HCT116 (cell line): ENCODE measurements at regions not wholly inside any gene's neighbourhood (a gene's known extent, or its start where the extent isn't known, plus 50 kb on each side); places are given as distances from the start of the nearest gene placed in this dataset.

Source experiments
- ATAC-seq: fragments of 200-7000 bp; cut with Tn5 transposase; 2 replicates; pipeline ENCODE4 v1.9.1; 2020; ENCODE audit warnings: mild to moderate bottlenecking, moderate library complexity
- BruUV-seq: library from RNA; stranded (reverse); fragments of 400-500 nt; replicated peaks from 2 replicates; lab custom pipeline; 2021; lab: Mats Ljungman, UMichigan
- CTCF ChIA-PET: fragments of 300-600 bp; sonication (Branson Sonifier 250); formaldehyde crosslinking; loops from one replicate; lab custom pipeline; 2021; ENCODE audit warnings: antibody characterized with exemption; lab: Charles Lee
- POLR2A ChIA-PET: fragments of 300-600, 350-600 bp; sonication (Branson Sonifier 250); formaldehyde crosslinking; loops from one replicate; lab custom pipeline; 2021; ENCODE audit warnings: antibody characterized with exemption; lab: Charles Lee
- RAD21 ChIA-PET, 2 experiments: fragments of 300-600 bp; sonication (Branson Sonifier 250); formaldehyde crosslinking; loops; one replicate each; lab custom pipeline; 2023; ENCODE audit warnings: low total read pairs in 2 of 2; ENCODE audit not compliant: uncharacterized antibody in 2 of 2, unreplicated experiment in 2 of 2, low non-redundant PET in 1 of 2; lab: Charles Lee
- DNase-seq: peaks from one replicate; pipeline ENCODE4 v3.0.0-alpha.2; 2010; ENCODE audit warnings: low read depth, low spot score
- H2AFZ ChIP-seq: fragments of 200-600 bp; shearing (Covaris generic), sonication (generic); 2 replicates; pipeline ENCODE4 v1.6.1; 2017; ENCODE audit warnings: low read depth, mixed run types, mixed read lengths, antibody characterized with exemption, low read length; ENCODE audit not compliant: poor library complexity, severe bottlenecking
- H3K27ac ChIP-seq: 2 replicates; pipeline ENCODE4 v1.5.1; 2012; ENCODE audit warnings: low read depth, low read length
- H3K27me3 ChIP-seq: fragments of 200-600 bp; sonication (generic); 2 replicates; pipeline ENCODE4 v1.6.1; 2016; ENCODE audit warnings: mixed run types, low read length, mixed read lengths; ENCODE audit not compliant: insufficient read depth
- H3K36me3 ChIP-seq, 2 experiments: fragments of 200-500 bp in 1 of 2; fragments of 200-600 bp in 1 of 2; sonication (Bioruptor generic) in 1 of 2; sonication (generic) in 1 of 2; 2 replicates each; pipeline versions ENCODE4 v1.5.1 to v1.6.1; 2014 to 2016; ENCODE audit warnings: low read length in 2 of 2, inconsistent platforms in 1 of 2, mixed read lengths in 1 of 2, mixed run types in 1 of 2; ENCODE audit not compliant: insufficient read depth in 2 of 2, control insufficient read depth in 1 of 2
- H3K4me1 ChIP-seq, 2 experiments: fragments of 200-600 bp in 1 of 2; sonication (generic) in 1 of 2; 2 replicates each; pipeline versions ENCODE4 v1.5.1 to v1.6.1; 2012 to 2017; ENCODE audit warnings: low read length in 2 of 2, inconsistent platforms in 1 of 2, mild to moderate bottlenecking in 1 of 2, mixed read lengths in 1 of 2, mixed run types in 1 of 2, moderate library complexity in 1 of 2; ENCODE audit not compliant: insufficient read depth in 2 of 2, control insufficient read depth in 1 of 2
- H3K4me2 ChIP-seq: fragments of 200-600 bp; sonication (generic); 2 replicates; pipeline ENCODE4 v1.6.1; 2017; ENCODE audit warnings: mixed run types, low read length, mixed read lengths
- H3K4me3 ChIP-seq, 2 experiments: fragments of 200-600 bp in 1 of 2; sonication (generic) in 1 of 2; replicated peaks in 1 of 2; 2 replicates each; pipeline ENCODE4 v1.5.1; 2011 to 2016; ENCODE audit warnings: low read length in 2 of 2, control low read depth in 1 of 2, low read depth in 1 of 2, mild to moderate bottlenecking in 1 of 2, mixed read lengths in 1 of 2, mixed run types in 1 of 2
- H3K79me2 ChIP-seq: fragments of 200-600 bp; sonication (generic); 2 replicates; pipeline ENCODE4 v1.6.1; 2017; ENCODE audit warnings: mild to moderate bottlenecking, mixed run types, low read length, moderate library complexity, mixed read lengths; ENCODE audit not compliant: insufficient read depth
- H3K9ac ChIP-seq: fragments of 200-600 bp; sonication (generic); 2 replicates; pipeline ENCODE4 v1.6.1; 2016; ENCODE audit warnings: low read length, mixed read lengths
- H3K9me2 ChIP-seq: fragments of 200-600 bp; sonication (generic), shearing (Covaris generic); 2 replicates; pipeline ENCODE4 v1.6.1; 2017; ENCODE audit warnings: mixed run types, mild to moderate bottlenecking, moderate library complexity; ENCODE audit not compliant: insufficient read depth
- H3K9me3 ChIP-seq, 2 experiments: fragments of 200-500 bp in 1 of 2; fragments of 200-600 bp in 1 of 2; sonication (Bioruptor generic) in 1 of 2; sonication (generic) in 1 of 2; 2 replicates each; pipeline ENCODE4 v1.6.1; 2014 to 2017; ENCODE audit warnings: low read length in 2 of 2, mixed read lengths in 2 of 2, inconsistent platforms in 1 of 2, low read depth in 1 of 2, mild to moderate bottlenecking in 1 of 2, mixed run types in 1 of 2, moderate library complexity in 1 of 2; ENCODE audit not compliant: control insufficient read depth in 1 of 2, insufficient read depth in 1 of 2
- H4K20me1 ChIP-seq: fragments of 200-600 bp; sonication (generic), shearing (Covaris generic); 2 replicates; pipeline ENCODE4 v1.6.1; 2017; ENCODE audit warnings: mixed run types, mild to moderate bottlenecking, moderate library complexity; ENCODE audit not compliant: insufficient read depth
- CBX3 ChIP-seq: IDR thresholded peaks from 2 replicates; pipeline ENCODE4 v1.6.1; 2012; ENCODE audit warnings: low read depth
- CEBPB ChIP-seq: IDR thresholded peaks from 2 replicates; pipeline ENCODE4 v1.6.1; 2012; ENCODE audit warnings: low read depth
- EGR1 ChIP-seq: IDR thresholded peaks from 2 replicates; pipeline ENCODE4 v1.6.1; 2012; ENCODE audit warnings: low read depth
- ELF1 ChIP-seq: IDR thresholded peaks from 2 replicates; pipeline ENCODE4 v1.6.1; 2012; ENCODE audit warnings: low read depth, borderline replicate concordance
- EZH2 ChIP-seq: fragments of 200-600 bp; sonication (generic); IDR thresholded peaks from 2 replicates; pipeline ENCODE4 v1.6.1; 2017; ENCODE audit warnings: antibody characterized with exemption, mixed run types
- EZH2phosphoT487 ChIP-seq: fragments of 200-600 bp; IDR thresholded peaks from 2 replicates; pipeline ENCODE4 v1.6.1; 2018; ENCODE audit warnings: antibody characterized with exemption, borderline replicate concordance
- JUND ChIP-seq: IDR thresholded peaks from 2 replicates; pipeline ENCODE4 v1.6.1; 2012
- POLR2AphosphoS5 ChIP-seq: IDR thresholded peaks from 2 replicates; pipeline ENCODE4 v1.6.1; 2011; ENCODE audit warnings: mild to moderate bottlenecking, low read depth, low read length, moderate library complexity
- RAD21 ChIP-seq: IDR thresholded peaks from 2 replicates; pipeline ENCODE4 v1.6.1; 2012; ENCODE audit warnings: low read depth, mild to moderate bottlenecking
- SIN3A ChIP-seq: IDR thresholded peaks from 2 replicates; pipeline ENCODE4 v1.6.1; 2012; ENCODE audit warnings: low read depth
- SRF ChIP-seq: IDR thresholded peaks from 2 replicates; pipeline ENCODE4 v1.6.1; 2012; ENCODE audit warnings: low read depth
- ZBTB33 ChIP-seq: IDR thresholded peaks from 2 replicates; pipeline ENCODE4 v1.6.1; 2011; ENCODE audit warnings: mild to moderate bottlenecking, low read length, moderate library complexity; ENCODE audit not compliant: insufficient replicate concordance; ENCODE audit errors: extremely low read depth
- intact Hi-C: fragments of 100-400 bp; cut with micrococcal nuclease; formaldehyde crosslinking; loops from 2 replicates; pipeline ENCODE4 v1.10.0; 2022

DNA sequence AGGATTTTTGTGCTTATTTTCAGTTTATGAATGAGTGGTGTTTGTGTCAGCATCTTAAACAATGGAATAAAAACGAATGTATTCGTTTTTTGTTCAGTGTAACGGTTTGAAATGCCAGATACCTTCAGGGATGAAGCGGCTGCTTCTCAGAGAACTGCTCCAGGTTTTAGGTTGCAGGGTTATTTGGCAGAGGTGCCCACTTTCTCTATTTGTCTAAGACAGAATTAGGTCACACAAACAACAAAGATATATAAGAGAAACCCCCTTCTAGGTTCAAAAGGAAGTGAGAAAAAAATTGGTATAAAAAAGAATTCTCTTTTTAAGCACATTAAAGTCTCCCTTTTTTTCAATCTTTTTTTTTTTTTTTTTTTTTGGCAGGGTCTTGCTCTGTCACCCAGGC, 98.9 kb downstream of the MFAP3L start (continued):
- TF ChIP-seq SIN3A (no peak), SRF (no peak), CBX3 (no peak), CEBPB (no peak), ELF1 (no peak), ZBTB33 (no peak)

GRCh38 chr4:169925678-169926077, 100.5 kb downstream of the MFAP3L start:
- no peaks in the 10 kb centered on the region for H3K27me3 ChIP-seq
- no peak overlapping the region for H3K9ac ChIP-seq
- CTCF ChIA-PET, result no interaction called here
- intact Hi-C loops, result no loop called here
- no TSS peak for BruUV-seq
- RAD21 ChIA-PET, result no interaction called here
- no peaks in the 10 kb centered on the region for H4K20me1 ChIP-seq
- no peak overlapping the region for H3K4me2 ChIP-seq
- no peak overlapping the region for H3K4me3 ChIP-seq
- DNase-seq, result no peak
- ATAC-seq, result no peak
- H3K27ac ChIP-seq, result no peak overlapping the region
- no peaks in the 10 kb centered on the region for H3K9me2 ChIP-seq
- H2AFZ ChIP-seq, result no peak overlapping the region
- no peak for TF ChIP-seq RAD21
- TF ChIP-seq EZH2phosphoT487, result no peak
- no peak for TF ChIP-seq CEBPB
- TF ChIP-seq JUND, result no peak
- TF ChIP-seq SRF, result no peak
- TF ChIP-seq EGR1, result no peak
- TF ChIP-seq SIN3A, result no peak
- no peak for TF ChIP-seq EZH2
- no peak for TF ChIP-seq POLR2AphosphoS5
- H3K36me3 ChIP-seq, result no peaks in the 10 kb centered on the region
- no peaks in the 10 kb centered on the region for H3K4me1 ChIP-seq
- POLR2A ChIA-PET, result no interaction called here
- H3K79me2 ChIP-seq, result no peaks in the 10 kb centered on the region
- no peaks in the 10 kb centered on the region for H3K9me3 ChIP-seq
